NCI-H524 (cell line): ENCODE measurements at regions not wholly inside any gene's neighbourhood (a gene's known extent, or its start where the extent isn't known, plus 50 kb on each side); places are given as distances from the start of the nearest gene placed in this dataset.

ENCODE experiments used
- DNase-seq, 2 experiments: peaks; one replicate each; lab custom pipeline; 2025; lab: John Stamatoyannopoulos, UW

DNA sequence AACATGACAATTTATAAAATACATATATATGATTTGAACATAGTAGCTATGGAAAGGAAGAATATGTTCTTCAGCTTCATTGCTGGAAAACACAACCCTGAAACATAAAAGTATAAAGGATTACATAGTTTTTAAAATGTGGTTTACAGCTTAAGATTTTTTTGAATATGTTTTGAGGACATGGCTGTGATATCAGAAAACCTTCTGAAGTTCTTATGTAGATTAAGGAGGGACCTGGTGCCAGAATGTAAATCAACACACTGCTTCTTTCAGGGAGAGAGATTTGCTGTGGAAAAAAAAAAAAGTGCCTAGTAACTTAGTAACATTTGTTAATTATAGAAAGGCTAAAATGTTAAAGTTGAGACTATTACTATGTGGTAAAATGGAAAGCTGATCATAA lies 1261.8 kb downstream of the ADGRL3 start:
- DNase-seq: no peak

DNA sequence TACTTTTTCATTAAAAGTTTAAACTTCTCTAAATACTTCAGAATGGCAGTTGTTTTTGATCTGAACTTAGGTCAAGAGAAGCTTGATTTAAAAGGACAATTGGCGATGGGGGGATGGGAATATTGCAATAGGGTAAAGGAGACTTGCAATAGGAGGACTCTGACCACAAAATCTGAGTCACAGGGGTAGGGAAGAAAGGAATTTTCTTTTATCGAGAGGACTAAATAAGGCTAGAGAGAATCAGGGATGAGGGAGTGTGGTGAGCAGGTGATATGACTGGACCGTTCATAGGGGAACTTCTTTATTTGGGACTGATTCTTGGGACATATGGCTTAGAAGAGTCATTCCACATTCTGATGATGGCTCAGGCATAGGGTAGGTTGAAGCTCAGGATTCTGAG lies 1260.2 kb downstream of the ADGRL3 start:
- DNase-seq: no peak

DNA sequence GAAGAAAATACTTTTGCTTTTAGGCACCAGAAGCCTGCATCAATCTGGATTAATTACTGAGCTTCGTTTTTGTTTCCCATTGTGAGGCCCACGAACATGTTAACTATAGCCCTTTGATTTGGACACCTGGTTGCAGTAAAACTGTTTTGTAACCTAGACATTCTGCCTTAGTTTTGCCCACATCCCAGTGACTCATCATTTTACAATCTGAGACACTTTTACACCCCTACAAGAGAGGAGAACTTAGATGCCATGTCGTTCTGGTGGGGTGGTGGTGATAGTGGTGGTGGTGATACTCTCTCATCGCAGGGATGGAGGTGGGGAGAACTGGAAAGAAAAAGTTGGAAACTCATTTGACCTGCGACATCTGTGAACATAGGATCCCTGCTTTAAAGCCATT lies 1257.2 kb downstream of the ADGRL3 start:
- no peak for DNase-seq

DNA sequence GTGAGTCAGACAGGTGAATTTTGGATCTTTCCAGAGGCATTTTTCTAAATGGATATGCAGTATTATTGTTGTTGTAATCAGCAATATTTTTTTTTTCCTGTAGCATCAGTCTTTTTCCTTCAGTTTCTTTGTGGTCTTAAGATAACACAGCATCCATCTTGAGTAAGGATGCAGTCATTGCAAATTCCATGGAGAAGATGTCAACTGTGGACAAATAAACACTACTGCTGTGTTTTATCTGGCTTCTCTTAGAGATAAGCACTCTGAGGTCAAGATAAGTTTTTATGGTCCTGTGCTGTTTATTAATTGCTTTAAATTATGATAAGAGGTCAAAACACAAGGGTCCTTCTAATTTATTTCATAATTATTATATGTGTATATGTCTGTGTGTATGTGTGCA lies 1255.7 kb downstream of the ADGRL3 start:
- no peak for DNase-seq

DNA sequence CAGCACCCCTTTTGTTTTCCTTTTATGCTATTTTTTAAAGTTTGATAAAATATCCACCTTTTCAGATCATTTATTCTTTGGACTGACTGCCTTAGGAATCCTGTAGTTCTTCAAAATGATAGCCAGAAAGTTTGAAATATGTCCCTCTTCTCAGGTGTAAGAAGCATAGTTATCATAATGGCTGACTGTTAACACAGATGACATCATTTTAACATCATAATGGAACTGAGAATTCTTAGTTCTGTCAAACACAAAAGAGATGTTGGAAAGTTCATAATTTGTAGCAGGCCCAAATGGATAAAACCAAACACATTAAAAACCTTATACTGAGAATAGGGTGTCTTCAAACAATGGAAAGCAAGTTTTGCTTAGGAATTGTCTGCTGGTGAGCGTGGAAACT lies 1254.4 kb downstream of the ADGRL3 start:
- no peak for DNase-seq

DNA sequence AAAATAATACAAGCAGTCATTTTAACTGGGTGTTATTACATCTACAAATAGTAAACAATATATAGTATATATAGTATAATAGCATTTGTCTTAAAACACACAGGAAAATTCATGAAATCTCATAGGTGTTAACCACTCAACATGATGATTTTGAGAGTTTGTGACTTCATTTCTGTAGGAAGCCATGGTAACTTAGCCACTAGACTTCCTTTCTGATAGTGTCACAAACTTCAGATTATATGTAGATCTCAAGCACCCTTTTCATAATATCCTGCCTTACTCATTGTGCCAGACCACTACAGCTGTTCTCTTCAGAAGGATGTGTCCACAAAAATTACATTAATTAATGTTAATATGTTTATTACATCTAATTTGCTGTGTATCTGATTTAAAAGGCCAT lies 1250.6 kb downstream of the ADGRL3 start:
- no peak for DNase-seq

DNA sequence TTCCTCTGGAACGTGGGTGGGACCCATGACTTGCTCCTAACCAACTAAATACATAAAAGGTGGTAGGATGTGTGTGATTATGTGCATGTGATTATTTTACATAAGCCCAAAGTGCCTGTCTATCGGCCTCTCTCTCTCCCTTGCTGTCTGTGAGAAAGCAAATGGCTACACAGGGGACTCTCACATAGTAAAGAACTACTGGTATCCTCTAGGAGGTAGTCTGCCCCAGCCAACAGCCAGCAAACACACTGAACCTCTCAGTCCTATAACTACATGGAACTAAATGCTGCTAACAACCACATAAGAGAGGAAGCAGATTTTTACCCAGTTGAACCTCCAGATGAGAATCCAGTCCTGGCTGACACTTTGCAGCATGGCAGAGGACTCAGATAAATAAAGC lies 1249.4 kb downstream of the ADGRL3 start:
- DNase-seq: no peak

DNA sequence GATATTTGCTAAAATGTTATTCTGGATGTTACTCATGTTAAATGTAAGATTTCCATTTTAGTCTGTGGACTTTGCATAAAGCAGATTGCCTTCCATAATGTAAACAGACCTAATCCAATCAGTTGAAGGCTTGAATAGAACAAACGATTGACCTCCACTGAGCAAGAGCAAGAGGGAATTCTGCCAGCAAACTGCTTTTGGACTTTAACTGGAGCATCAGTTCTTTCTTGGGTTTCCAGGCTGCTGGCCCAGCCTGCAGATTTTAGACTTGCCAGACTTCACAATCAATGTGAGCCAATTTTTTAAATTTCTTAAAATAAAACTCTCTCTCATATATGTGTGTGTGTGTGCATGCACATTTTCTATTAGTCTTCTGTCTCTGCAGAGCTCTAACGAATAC lies 1248.8 kb downstream of the ADGRL3 start:
- no peak for DNase-seq

DNA sequence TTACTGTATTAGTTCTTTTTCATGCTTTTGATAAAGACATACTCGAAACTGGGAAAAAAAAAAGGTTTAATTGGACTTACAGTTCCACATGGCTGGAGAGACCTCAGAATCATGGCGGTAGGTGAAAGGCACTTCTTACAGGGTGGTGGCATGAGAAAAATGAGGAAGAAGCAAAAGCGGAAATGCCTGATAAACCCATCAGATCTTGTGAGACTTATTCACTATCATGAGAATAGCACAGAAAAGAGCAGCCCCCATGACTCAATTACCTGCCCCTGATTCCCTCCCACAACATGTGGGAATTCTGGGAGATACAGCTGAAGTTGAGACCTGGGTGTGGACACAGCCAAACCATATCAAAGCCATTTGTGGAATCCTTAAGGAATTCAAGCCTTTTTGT lies 1238.9 kb downstream of the ADGRL3 start:
- no peak for DNase-seq

DNA sequence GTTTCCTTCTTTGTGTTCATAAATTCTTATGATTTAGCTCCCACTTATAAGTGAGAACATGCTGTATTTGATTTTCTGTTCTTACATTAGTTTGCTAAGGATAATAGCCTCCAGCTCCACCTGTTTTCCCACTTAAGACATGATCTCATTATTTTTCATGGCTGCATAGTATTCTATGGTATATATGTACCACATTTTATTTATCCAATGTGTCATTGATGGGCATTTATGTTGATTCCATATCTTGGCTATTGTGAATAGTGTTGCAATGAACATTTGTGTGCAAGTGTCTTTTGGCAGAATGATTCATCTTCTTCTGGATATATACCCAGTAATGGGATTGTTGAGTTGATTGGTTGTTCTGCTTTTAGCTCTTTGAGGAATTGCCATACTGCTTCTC lies 1234.8 kb downstream of the ADGRL3 start:
- no peak for DNase-seq

DNA sequence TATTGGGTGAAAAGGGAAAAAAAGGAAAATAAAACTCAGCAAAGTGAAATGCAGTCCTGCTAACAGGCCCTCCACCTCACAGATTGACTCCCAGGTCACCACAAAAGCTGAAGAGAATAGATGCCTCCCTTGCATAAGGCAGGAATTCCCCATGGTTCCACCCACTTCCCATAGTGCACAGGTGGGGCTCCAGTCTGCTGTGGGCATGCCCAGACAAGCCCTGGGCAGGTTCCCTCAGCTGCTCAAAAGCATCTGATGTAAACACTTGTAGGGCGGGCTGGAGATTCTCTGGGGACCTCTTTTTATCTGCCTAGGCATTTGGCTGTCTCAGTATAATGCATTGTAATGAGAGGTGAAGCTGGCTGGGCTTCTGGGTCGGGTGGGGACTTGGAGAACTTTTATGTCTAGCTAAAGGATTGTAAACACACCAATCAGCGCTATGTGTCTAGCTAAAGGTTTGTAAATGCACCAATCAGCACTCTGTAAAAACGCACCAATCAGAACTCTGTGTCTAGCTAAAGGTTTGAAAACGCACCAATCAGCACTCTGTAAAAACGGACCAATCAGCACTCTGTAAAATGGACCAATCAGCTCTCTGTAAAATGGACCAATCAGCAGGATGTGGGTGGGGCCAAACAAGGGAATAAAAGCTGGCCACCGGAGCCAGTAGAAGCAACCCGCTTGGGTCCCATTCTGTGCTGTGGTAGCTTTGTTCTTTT lies 1231.5 kb downstream of the ADGRL3 start:
- peak; percentile 2 to 58 for DNase-seq

DNA sequence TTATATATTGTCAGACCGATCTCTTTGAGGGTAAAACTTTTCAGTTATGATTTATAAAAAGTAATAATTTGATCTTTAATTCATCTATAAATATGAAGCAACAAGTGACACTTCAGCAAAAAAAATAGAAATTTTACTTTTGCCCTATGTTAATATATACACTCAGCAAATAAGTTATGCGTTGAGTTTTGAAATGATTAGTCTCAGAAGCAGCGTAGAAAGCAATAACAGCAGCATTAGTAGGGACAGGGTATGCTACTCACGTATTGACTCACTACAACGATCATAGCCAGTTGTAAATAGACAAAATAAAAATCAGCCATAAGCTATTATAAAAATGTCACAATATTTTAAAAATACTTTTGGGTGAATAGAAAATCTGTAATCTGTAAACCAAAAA lies 1229.2 kb downstream of the ADGRL3 start:
- DNase-seq: no peak

DNA sequence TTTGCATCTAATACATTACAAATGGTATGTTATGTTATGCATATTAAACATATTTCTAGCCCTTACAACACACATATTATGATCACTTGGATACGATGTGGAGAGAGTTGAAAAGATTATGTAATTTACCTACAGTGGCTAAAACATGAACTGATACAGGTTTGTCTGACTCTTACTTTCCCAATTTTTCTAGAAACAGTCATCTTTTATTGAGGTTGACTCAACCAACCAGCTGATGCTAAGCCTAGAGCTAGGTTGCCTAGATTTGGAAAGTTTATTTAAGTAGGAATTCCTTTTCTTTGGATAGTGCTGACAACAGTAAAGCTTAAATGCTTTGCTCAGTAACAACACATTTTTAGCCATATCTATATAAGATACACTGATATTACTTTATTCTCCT lies 1215.1 kb downstream of the ADGRL3 start:
- DNase-seq: no peak

DNA sequence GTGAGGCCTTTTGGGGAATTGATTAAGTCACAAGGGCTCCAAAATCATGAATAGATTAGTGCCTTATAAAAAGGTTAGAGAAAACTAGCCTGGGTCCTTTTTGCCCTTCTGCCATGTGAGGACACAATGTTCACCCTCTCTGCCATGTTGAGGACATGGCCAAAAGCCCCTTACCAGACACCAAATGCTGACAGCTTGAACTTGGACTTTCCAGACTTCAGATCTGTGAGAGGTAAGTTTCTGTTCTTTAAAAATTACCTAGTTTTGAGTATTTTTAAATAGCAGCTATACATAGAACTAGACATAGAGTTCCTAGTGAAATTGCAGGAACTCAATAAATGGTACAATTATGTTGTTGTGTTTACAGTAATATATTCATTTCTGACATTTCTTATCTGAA lies 1214.4 kb downstream of the ADGRL3 start:
- DNase-seq: no peak

DNA sequence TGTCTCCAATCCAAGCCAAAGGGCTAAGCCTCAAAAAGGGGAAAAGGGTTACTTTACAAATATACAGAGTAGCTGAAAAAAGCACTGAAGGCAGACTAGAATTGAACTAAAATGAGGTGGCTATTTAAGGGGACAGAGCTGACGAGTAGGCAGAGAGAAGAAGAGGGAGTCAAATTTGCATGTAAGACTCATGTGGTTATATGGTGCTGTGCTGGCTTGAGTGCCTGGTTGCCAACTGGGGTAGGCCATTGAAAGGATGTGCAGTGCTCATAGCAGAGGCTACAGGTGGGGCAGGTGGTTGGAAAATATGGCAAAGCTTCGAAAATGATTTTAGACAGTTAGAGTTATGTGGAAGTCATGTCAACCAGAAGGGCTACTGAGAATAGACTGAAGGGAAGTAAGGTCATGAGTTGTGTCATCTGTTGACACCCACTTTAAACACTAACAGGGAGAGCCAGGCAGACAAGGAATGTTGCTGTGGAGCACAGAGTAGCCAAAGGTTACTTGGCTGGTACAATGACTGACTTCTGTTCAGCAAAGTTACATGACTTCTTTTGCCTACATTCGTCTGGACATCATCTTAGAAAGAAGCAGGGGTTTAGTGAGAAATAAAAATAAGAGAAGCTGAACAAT lies 1210.4 kb downstream of the ADGRL3 start:
- DNase-seq: no peak

DNA sequence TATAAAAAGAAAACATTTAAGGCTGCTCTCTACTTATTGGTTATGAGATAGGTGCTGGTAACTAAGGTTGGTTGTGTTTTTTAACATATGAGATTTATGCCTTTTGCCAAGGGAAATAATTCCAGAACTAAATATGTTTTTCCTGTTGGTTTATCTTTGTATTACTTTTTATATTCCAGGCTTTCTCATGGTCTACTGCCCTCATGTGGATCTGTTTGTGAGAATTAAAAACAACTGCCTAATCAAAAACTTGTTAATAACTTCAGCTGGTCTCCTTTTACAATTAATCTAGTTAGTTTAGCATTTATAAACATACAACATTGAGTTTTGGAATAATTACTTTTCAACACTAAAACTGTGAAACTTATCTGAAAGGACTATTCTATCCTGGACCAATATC lies 1208.3 kb downstream of the ADGRL3 start:
- peak in 1 of 2 experiments; percentile 1 for DNase-seq

DNA sequence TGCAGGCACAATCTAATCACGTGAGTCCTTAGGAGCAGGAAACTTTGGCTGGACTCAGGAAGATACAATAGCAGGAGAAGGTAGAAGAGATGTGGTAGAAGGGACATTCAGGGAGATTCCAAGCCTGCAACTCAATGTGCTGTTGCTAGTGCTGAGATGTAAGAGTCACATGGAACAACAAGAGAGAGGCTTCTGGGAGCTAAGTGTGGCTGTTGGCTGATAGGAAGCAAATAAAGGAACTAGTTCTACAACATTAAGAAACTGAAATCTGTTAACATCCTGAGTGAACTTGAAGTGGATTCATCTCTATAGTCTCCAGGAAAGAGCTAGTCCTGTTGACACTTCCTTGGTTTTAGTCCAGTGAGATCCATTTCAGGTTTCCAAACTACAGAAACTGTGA lies 1207.4 kb downstream of the ADGRL3 start:
- DNase-seq: no peak

DNA sequence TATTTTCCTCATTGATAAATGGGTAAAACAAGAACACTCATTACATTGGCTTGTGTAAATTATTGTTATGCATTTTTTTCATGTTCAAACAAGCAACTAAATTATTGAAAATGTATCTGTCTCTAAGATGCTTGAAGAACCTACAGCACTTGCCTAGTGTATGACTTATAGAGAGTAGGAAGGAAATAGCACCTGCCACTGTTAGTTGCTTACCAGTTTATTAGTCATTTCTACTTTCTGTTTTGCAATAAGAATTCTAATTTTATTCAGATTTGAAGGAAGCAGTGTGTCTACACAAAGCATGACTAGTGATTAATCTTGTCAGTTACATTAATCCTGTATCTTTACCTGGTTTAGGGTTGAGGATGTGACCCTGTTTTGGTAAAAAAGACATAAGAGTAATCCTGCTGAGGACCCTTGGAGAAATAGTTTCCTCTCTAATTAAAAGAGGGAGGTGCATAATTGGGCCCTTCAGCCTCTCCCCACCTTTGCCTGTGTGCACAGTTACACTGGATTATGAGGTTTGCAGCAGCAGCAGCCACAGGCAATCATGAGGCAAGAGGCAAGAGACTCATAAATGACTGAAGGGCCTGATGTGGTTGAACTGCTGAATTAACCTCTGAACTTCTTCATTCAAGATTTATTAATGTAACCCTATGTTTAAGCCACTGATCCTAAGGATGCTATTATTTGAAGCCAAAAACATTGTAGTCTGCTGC lies 1202.1 kb downstream of the ADGRL3 start:
- DNase-seq: peak in 1 of 2 experiments; percentile 0

DNA sequence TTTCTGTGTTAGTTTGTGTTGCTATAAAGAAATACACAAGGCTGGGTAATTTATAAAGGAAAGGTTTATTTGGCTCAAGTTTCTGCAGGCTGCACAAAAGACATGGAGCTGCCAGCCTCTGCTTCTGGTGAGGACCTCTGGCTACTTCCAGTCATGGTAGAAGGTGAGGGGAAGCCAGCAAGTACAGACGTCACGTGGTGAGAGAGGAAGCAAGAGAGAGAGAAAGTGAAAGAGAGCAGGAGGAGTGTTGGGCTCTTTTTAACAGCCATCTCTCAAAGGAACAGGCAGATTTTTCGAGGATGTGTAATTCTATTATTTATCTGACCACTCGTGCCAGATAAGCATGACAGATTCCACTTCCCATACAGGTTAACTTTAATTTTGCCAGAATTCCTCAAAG lies 1199.1 kb downstream of the ADGRL3 start:
- no peak for DNase-seq

DNA sequence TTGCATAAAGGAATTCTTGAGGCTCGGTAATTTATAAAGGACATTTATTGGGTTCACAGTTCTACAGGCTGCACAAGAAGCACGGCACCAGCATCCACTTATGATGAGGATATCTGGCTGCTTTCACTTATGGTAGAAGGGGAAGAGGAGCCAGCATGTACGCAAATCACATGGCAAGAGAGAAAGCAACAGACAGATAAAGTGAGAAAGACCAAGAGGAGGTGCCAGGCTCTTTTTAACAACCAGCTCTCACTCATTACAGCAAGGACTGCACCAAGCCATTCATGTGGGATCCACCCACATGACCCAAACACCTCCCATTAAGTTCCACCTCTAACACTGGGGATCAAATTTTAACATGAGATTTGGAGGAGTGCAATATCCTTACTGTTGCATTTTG lies 1198.2 kb downstream of the ADGRL3 start:
- no peak for DNase-seq

DNA sequence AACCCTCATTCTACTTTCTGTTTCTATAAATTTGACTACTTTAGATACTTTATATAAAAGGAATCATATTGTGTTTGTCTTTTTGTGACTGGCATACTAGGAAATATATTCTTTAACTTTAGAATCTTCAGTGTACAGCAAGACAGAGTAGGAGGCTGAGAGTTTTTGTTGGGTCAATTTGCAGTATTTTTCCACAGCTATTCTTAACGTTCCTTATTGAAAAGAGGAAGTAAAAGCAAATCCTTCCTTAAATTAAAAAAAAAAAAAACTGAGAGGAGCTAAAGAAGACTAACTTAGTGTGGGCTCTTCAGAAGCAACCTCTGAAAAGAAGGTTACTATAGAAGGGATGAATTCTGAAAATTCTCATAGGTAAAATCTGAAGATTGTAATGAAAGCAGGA lies 1194.6 kb downstream of the ADGRL3 start:
- DNase-seq: no peak

DNA sequence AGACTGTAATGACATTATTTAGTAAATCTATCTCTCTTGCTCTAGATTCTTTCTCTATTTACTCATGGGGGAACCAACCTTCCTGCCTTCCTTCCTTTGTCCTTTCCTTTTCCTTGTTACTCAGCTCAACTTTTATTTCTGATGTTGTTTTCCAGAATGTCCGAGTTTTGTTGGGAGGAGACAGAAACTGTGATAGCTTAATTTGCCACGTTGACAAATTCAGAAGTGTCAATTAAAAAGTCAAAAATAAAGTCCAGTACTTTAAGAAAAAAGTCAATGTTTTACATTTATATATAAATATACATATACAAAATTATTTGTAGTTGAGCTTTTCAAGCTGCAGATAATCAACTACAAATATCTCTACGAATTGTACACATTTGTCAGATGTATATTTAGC lies 1187.7 kb downstream of the ADGRL3 start:
- DNase-seq: no peak

DNA sequence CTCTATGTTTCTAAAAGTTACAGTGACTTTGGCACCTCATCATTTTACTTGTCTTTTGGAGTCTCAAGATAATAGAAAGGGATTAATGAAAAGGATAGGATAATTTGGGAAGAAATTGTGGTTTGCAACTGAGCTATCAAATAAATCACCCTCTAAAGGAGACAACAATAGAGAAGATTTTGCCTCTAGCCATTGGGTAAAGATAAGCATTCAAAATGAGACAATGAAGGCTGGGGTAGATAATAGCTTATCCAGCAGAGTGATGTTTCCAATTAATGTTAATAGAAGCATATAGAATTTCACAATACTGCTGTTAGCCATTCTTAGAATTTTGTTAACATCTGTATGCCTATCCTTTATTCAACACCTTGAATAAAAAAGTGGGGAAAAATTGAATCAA lies 1177.6 kb downstream of the ADGRL3 start:
- no peak for DNase-seq
